ENCODE measurements at regions not wholly inside any gene's neighbourhood (a gene's known extent, or its start where the extent isn't known, plus 50 kb on each side); places are given as distances from the start of the nearest gene placed in this dataset.

GRCh38 chr6:168206661-168207274 is 112.8 kb downstream of the DACT2 start:
- Histone ChIP-seq H3K14ac (ENCODE audit: insufficient read depth, low read length) (no peak overlapping the region), H3K79me1 (ENCODE audit: insufficient read depth, low read depth, low read length, poor library complexity, severe bottlenecking) (no peaks in the 10 kb centered on the region), H3K4ac (ENCODE audit: low read depth, low read length) (no peak overlapping the region), H3K23ac (ENCODE audit: insufficient read length, low read depth, low read length) (no peak overlapping the region), H3K27me3 (ENCODE audit: insufficient read depth, low read length) (no peaks in the 10 kb centered on the region), H4K91ac (ENCODE audit: insufficient read length, low read depth, low read length) (no peak overlapping the region), H2BK120ac (ENCODE audit: low read depth, low read length, poor library complexity, severe bottlenecking) (no peak overlapping the region), H3K4me1 (ENCODE audit: insufficient read depth, low read length) (no peaks in the 10 kb centered on the region; the same call in 1 of the 2 replicates), H3K4me2 (ENCODE audit: insufficient read depth, insufficient read length, low read length) (no peak overlapping the region), H4K5ac (ENCODE audit: insufficient read length, low read depth, low read length) (no peak overlapping the region), H2AFZ (ENCODE audit: low read length) (no peak overlapping the region), H2BK20ac (ENCODE audit: low read depth, low read length, poor library complexity, severe bottlenecking) (no peak overlapping the region), H4K8ac (replicated peaks; ENCODE audit: insufficient read length, low read depth, low read length) (no peak overlapping the region), H2BK12ac (ENCODE audit: insufficient read length, low read depth, low read length) (no peak overlapping the region), H2BK5ac (ENCODE audit: insufficient read length, low read length) (no peak overlapping the region), H4K20me1 (ENCODE audit: control insufficient read depth, insufficient read depth, insufficient read length) (no peaks in the 10 kb centered on the region), H2AK5ac (ENCODE audit: insufficient read length, low read length) (no peak overlapping the region), H3K9ac (ENCODE audit: extremely low read depth, insufficient read length, low read length) (no peak overlapping the region), H3K27ac (ENCODE audit: insufficient read length, low read depth, low read length) (no peak overlapping the region), H2BK15ac (ENCODE audit: low read depth, low read length) (no peak overlapping the region), H3K18ac (ENCODE audit: insufficient read length, low read depth, low read length) (no peak overlapping the region), H3K56ac (ENCODE audit: insufficient read length, low read depth, low read length) (no peak overlapping the region), H3K9me3 (ENCODE audit: control insufficient read depth, low read depth, low read length) (no peaks in the 10 kb centered on the region), H3K23me2 (ENCODE audit: insufficient read length, low read depth, low read length, poor library complexity, severe bottlenecking) (no peaks in the 10 kb centered on the region), H3T11ph (ENCODE audit: low read length) (no peak overlapping the region), H3K79me2 (ENCODE audit: insufficient read depth, low read length) (no peaks in the 10 kb centered on the region)
- H3K27me3 Mint-ChIP-seq (ENCODE audit: low read depth) = peaks cover 36% of the 10 kb centered on the region
- no peak overlapping the region for H3K4me3 Mint-ChIP-seq
- peaks cover 18 to 39% of the 10 kb centered on the region in 2 experiments for H3K4me1 Mint-ChIP-seq
- TF ChIP-seq, protein P1, sequence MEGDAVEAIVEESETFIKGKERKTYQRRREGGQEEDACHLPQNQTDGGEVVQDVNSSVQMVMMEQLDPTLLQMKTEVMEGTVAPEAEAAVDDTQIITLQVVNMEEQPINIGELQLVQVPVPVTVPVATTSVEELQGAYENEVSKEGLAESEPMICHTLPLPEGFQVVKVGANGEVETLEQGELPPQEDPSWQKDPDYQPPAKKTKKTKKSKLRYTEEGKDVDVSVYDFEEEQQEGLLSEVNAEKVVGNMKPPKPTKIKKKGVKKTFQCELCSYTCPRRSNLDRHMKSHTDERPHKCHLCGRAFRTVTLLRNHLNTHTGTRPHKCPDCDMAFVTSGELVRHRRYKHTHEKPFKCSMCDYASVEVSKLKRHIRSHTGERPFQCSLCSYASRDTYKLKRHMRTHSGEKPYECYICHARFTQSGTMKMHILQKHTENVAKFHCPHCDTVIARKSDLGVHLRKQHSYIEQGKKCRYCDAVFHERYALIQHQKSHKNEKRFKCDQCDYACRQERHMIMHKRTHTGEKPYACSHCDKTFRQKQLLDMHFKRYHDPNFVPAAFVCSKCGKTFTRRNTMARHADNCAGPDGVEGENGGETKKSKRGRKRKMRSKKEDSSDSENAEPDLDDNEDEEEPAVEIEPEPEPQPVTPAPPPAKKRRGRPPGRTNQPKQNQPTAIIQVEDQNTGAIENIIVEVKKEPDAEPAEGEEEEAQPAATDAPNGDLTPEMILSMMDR (conservative IDR thresholded peaks at IDR 0.05) = no peak
- no peak for DNase-seq
- H3K36me3 Mint-ChIP-seq (ENCODE audit: insufficient read depth in 1 of 3, low read depth in 3 of 3) = peaks cover 0 to 1% (median 0%) of the 10 kb centered on the region in 3 experiments; a peak in 1 of 7 replicates
- no CpG with 5 or more reads among the region's 16 CpGs for WGBS (ENCODE audit: extremely low coverage, insufficient read length, low lambda C conversion rate)
- peaks cover 0 to 9% of the 10 kb centered on the region in 2 experiments; a peak in 4 of 5 replicates for H3K9me3 Mint-ChIP-seq
- no peak overlapping the region for H3K27ac Mint-ChIP-seq
